NB4 (cell line): ENCODE measurements at regions not wholly inside any gene's neighbourhood (a gene's known extent, or its start where the extent isn't known, plus 50 kb on each side); places are given as distances from the start of the nearest gene placed in this dataset.

Experiments used
- MYC ChIP-seq: IDR thresholded peaks from 2 replicates; pipeline ENCODE4 v1.6.1; 2011; ENCODE audit warnings: low read depth, low read length
- POLR2A ChIP-seq: IDR thresholded peaks from 2 replicates; pipeline ENCODE4 v1.6.1; 2011; ENCODE audit warnings: mild to moderate bottlenecking; ENCODE audit not compliant: insufficient read length; ENCODE audit errors: extremely low read depth
- TF ChIP-seq, protein P1 (sequence below): IDR thresholded peaks from one replicate; pipeline ENCODE4 v1.5.1; 2012; ENCODE audit warnings: low read depth, low read length

DNA sequence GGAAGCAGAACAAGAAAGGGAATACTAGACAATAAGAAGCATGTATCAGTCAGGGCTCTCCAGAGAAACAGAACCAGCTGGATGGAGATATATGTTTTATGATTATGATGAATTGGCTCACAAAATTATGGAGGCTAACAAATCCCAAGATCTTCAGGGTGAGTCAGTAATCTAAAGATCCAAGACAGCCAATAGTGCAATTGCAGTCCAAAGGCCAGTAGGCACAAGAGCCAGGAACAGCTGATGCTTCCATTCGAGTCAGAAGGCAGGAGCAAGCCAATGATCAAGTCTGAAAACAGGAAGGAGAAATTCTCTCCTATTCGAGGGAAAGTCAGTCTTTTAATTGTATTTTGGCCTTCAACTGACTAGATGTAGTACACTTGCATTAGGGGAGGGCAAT is 164.9 kb upstream of the ST8SIA2 start:
- TF ChIP-seq MYC: no peak
- TF ChIP-seq, protein P1, sequence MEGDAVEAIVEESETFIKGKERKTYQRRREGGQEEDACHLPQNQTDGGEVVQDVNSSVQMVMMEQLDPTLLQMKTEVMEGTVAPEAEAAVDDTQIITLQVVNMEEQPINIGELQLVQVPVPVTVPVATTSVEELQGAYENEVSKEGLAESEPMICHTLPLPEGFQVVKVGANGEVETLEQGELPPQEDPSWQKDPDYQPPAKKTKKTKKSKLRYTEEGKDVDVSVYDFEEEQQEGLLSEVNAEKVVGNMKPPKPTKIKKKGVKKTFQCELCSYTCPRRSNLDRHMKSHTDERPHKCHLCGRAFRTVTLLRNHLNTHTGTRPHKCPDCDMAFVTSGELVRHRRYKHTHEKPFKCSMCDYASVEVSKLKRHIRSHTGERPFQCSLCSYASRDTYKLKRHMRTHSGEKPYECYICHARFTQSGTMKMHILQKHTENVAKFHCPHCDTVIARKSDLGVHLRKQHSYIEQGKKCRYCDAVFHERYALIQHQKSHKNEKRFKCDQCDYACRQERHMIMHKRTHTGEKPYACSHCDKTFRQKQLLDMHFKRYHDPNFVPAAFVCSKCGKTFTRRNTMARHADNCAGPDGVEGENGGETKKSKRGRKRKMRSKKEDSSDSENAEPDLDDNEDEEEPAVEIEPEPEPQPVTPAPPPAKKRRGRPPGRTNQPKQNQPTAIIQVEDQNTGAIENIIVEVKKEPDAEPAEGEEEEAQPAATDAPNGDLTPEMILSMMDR: no peak
- no peak for TF ChIP-seq POLR2A
